Right lobe of liver (tissue), 4 donors: ENCODE measurements at regions not wholly inside any gene's neighbourhood (a gene's known extent, or its start where the extent isn't known, plus 50 kb on each side); places are given as distances from the start of the nearest gene placed in this dataset.

ENCODE experiments used
- POLR2A ChIP-seq: fragments of 450-650 bp; IDR thresholded peaks from one replicate; pipeline ENCODE4 v1.6.1; 2017; ENCODE audit warnings: antibody characterized with exemption, mild to moderate bottlenecking
- TF ChIP-seq, protein P1 (sequence below), 4 donors: fragments of 200-600 bp in 3 of 4; fragments of 450-650 bp in 1 of 4; IDR thresholded peaks; one replicate each; pipeline versions ENCODE4 v1.5.1 to v1.8.0; 2016 to 2022; ENCODE audit warnings: antibody characterized with exemption in 4 of 4, mild to moderate bottlenecking in 2 of 4
- donor health status: DM: no; HTN: no; CAD: no.
- donor health status: DM: no; HTN: no; CAD: no.
- donor health status: DM: no; HTN: yes; CAD: no.

DNA sequence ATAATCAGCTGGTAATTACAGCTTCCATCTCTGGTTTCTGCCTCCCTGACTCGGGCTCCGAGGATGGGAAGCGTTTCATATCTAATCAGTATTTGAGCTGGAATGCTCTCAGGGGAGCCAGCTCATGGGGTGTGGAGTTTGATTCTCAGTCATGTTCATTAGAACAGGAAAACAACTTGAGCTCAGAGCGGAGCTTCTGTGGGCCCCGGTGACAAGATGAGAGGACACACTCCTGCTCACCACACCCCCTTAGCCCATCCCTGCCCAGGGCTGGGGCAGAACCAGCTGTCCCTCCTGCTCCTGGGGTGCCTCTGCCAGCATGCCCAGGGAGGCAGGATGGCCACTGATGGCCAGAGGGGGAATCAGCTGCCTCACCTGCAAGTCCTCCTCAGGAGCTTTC is 726.0 kb downstream of the PTPRU start:
- TF ChIP-seq, protein P1, sequence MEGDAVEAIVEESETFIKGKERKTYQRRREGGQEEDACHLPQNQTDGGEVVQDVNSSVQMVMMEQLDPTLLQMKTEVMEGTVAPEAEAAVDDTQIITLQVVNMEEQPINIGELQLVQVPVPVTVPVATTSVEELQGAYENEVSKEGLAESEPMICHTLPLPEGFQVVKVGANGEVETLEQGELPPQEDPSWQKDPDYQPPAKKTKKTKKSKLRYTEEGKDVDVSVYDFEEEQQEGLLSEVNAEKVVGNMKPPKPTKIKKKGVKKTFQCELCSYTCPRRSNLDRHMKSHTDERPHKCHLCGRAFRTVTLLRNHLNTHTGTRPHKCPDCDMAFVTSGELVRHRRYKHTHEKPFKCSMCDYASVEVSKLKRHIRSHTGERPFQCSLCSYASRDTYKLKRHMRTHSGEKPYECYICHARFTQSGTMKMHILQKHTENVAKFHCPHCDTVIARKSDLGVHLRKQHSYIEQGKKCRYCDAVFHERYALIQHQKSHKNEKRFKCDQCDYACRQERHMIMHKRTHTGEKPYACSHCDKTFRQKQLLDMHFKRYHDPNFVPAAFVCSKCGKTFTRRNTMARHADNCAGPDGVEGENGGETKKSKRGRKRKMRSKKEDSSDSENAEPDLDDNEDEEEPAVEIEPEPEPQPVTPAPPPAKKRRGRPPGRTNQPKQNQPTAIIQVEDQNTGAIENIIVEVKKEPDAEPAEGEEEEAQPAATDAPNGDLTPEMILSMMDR (IDR thresholded peaks at IDR 0.05): no peak
- no peak for TF ChIP-seq POLR2A
